OCI-LY1 (cell line): ENCODE measurements at regions not wholly inside any gene's neighbourhood (a gene's known extent, or its start where the extent isn't known, plus 50 kb on each side); places are given as distances from the start of the nearest gene placed in this dataset.

Experiments used
- CTCF ChIP-seq: fragments of 200-600 bp; sonication (generic), shearing (Covaris generic); IDR thresholded peaks from 2 replicates; pipeline ENCODE4 v1.5.1; 2017; ENCODE audit warnings: mild to moderate bottlenecking, antibody characterized with exemption, low read length, moderate library complexity, mixed read lengths
- EZH2 ChIP-seq: fragments of 200-600 bp; sonication (generic), shearing (Covaris generic); IDR thresholded peaks from 2 replicates; pipeline ENCODE4 v1.8.0; 2017; ENCODE audit warnings: borderline replicate concordance, mixed run types, mild to moderate bottlenecking, antibody characterized with exemption, low read length, moderate library complexity, mixed read lengths

GRCh38 chr11:39149214-39149613 lies 2310.2 kb downstream of the LRRC4C start:
- no peak for TF ChIP-seq CTCF
- TF ChIP-seq EZH2 = no peak
